Activated T-cell treated with anti-CD3 and anti-CD28 coated beads, Interleukin-2, amount 50 U/mL, for 24 hours (primary cell): ENCODE measurements at regions not wholly inside any gene's neighbourhood (a gene's known extent, or its start where the extent isn't known, plus 50 kb on each side); places are given as distances from the start of the nearest gene placed in this dataset.

Source experiments
- DNase-seq: peaks from one replicate; pipeline ENCODE4 v3.0.0-alpha.2; 2020
- H3K27ac Mint-ChIP-seq: 2 replicates; pipeline ENCODE4 v1.8.0; 2020; ENCODE audit warnings: mild to moderate bottlenecking, mixed read lengths
- H3K27me3 Mint-ChIP-seq: 2 replicates; pipeline ENCODE4 v1.8.0; 2020; ENCODE audit warnings: mixed read lengths
- H3K36me3 Mint-ChIP-seq: 2 replicates; pipeline ENCODE4 v1.8.0; 2020; ENCODE audit warnings: low read depth, mixed read lengths
- H3K4me1 Mint-ChIP-seq: 2 replicates; pipeline ENCODE4 v1.8.0; 2020; ENCODE audit warnings: low read depth, mixed read lengths
- H3K4me3 Mint-ChIP-seq: 2 replicates; pipeline ENCODE4 v1.8.0; 2020; ENCODE audit warnings: mild to moderate bottlenecking, moderate library complexity, mixed read lengths
- H3K9me3 Mint-ChIP-seq: 2 replicates; pipeline ENCODE4 v1.8.0; 2020; ENCODE audit warnings: mixed read lengths

DNA sequence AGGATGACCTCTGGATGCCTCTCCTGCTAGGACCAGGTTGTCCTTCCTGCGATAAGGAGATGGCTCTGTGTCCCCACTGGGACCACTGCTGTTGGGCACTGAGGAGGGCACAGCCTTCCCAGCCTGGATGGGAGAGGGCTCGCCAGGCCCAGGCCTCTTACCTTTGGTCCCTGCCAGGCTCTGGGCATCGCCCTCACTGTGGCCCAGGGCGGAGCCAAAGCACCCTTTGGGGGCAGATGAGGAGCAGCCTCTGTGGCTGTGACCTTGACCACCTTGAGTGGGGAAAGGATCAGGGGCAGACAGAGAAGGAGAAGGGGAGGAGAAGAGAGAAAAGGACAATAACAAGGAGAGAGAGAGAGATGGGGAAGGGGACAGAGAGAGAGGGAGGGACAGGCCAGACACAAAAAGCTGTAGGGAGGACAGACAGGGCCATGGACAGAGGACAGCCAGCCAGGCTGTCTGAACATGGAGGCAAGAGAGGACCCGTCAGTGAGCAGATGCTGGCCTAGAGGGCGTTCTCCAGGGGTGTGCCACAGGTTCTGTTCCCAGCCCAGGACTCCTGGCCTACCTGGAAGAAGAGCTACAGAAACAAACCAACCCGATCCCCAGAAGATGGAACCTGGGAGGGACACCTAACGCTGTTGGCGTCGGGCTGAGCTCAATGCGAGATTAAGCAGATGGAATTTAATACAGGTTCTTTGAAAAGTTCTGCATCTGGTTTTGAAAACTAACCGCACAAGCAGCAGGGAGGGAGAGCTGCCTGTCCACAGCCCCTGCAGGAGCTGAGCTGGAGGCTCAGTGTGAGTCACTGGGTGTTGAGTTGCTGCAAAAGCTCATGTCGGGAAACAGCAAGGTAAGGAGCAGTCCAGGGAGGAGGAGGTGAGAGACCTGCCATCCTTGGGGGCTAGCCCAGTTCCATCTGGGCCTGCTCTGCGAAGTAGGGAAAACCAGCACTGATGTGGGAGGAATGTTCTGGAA is 262.1 kb downstream of the PTPRU start:
- Mint-ChIP-seq H3K9me3 (peaks cover 2% of the 10 kb centered on the region), H3K27ac (no peak overlapping the region), H3K36me3 (no peaks in the 10 kb centered on the region), H3K4me3 (no peak overlapping the region), H3K4me1 (no peaks in the 10 kb centered on the region), H3K27me3 (peaks cover 28% of the 10 kb centered on the region)
- DNase-seq = no peak

DNA sequence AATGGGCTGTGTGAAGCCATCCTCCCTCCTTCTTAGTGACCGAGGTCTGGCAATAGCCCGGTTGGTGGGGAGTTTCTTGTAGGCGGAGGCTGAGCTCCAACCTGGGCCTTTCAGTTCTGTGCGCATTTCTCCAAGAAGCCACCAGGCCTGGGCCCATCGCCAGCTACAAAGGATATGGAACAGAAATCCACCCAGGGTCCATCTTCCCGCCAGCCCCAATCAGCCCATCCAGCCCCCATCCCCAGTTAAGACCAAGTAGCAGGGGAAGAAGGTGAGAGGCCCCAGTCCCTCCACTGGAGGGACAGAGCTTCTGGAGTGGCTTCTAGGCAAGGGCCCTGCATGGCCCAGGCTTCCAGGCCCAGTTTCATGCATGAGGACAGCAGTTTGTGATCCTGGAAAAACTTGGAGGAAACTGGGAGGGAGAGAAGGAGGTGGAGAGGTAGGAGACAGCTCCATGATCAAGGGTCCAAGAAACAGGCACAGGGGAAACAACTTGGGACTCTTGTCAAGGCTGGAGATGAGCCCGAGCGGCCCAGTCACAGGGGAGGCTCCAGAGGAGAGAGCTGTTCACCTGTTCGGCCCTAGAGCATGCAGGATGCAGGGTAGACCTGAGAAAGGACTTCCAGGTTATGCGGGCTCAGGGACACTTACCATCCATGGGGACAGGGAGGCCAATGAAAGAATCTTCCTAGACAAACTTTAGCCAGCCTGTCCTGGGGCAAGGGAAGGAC is 261.2 kb downstream of the PTPRU start:
- H3K36me3 Mint-ChIP-seq = no peaks in the 10 kb centered on the region
- H3K9me3 Mint-ChIP-seq = peaks cover 2% of the 10 kb centered on the region
- no peaks in the 10 kb centered on the region for H3K4me1 Mint-ChIP-seq
- DNase-seq = no peak
- H3K4me3 Mint-ChIP-seq = no peak overlapping the region
- peaks cover 27% of the 10 kb centered on the region for H3K27me3 Mint-ChIP-seq
- H3K27ac Mint-ChIP-seq = no peak overlapping the region

- peaks cover 27% of the 10 kb centered on the region for H3K27me3 Mint-ChIP-seq
- no peak overlapping the region for H3K27ac Mint-ChIP-seq
- no peak overlapping the region for H3K4me3 Mint-ChIP-seq
- H3K36me3 Mint-ChIP-seq = no peaks in the 10 kb centered on the region
- DNase-seq = no peak
- H3K9me3 Mint-ChIP-seq = peaks cover 2% of the 10 kb centered on the region
- H3K4me1 Mint-ChIP-seq = no peaks in the 10 kb centered on the region
These were observed 260.4 kb downstream of the PTPRU start for GRCh38 chr1:29496701-29497100.

GRCh38 chr1:29490204-29490934 is 254.0 kb downstream of the PTPRU start:
- H3K9me3 Mint-ChIP-seq = peaks cover 2% of the 10 kb centered on the region
- DNase-seq = no peak
- peaks cover 15% of the 10 kb centered on the region for H3K27me3 Mint-ChIP-seq
- no peaks in the 10 kb centered on the region for H3K4me1 Mint-ChIP-seq
- no peak overlapping the region for H3K27ac Mint-ChIP-seq
- no peak overlapping the region for H3K4me3 Mint-ChIP-seq
- no peaks in the 10 kb centered on the region for H3K36me3 Mint-ChIP-seq

DNA sequence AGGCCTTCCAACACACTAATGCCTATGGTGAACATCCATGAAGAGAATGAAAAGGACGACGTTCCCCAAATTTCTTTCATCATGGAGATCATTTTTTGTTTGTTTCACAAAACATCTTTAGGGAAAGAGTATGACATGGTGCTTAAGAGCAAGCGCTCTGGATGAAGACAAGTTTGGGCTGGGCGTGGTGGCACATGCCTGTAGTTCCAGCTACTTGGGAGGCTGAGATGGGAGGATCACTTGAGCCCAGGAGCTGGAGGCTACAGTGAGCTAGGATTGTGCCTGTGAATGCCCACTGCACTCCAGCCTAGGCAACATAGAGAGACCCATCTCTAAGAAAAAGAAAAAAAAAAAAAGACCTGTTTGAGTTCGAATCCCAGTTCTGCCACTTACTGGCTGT is 253.1 kb downstream of the PTPRU start:
- H3K4me1 Mint-ChIP-seq = no peaks in the 10 kb centered on the region
- no peak overlapping the region for H3K27ac Mint-ChIP-seq
- no peak for DNase-seq
- H3K4me3 Mint-ChIP-seq = no peak overlapping the region
- H3K27me3 Mint-ChIP-seq = peaks cover 15% of the 10 kb centered on the region
- H3K9me3 Mint-ChIP-seq = no peaks in the 10 kb centered on the region
- H3K36me3 Mint-ChIP-seq = no peaks in the 10 kb centered on the region

DNA sequence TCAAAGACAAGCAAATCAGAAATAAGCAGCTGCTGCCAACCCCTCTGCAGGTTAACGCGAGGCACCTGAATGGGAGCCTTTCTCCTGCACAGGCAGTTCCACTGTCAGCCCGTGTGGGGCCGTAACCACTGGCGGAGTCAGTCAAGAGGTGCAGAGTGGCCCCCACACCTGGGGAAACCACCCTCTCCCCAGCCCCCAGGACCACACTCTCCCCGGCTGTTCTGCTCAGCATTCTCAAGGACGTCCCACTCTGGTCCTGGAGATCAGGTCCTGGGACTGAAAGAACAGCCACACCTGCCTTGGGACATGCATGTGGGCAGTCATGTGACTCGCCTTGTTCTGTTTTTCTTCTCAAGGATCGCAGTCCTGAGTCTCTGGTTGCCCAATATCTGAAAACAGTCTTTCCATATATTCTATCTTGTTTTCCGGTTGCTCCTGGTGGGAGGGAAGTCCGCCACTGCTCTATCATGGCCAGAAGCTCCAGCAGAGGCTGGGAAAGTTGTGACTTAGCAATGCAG is 252.5 kb downstream of the PTPRU start:
- no peak overlapping the region for H3K4me3 Mint-ChIP-seq
- DNase-seq = no peak
- H3K36me3 Mint-ChIP-seq = no peaks in the 10 kb centered on the region
- no peaks in the 10 kb centered on the region for H3K4me1 Mint-ChIP-seq
- no peak overlapping the region for H3K27ac Mint-ChIP-seq
- H3K27me3 Mint-ChIP-seq = peaks cover 15% of the 10 kb centered on the region
- H3K9me3 Mint-ChIP-seq = no peaks in the 10 kb centered on the region

- Mint-ChIP-seq H3K9me3 (no peaks in the 10 kb centered on the region), H3K4me3 (no peak overlapping the region), H3K4me1 (no peaks in the 10 kb centered on the region), H3K36me3 (no peaks in the 10 kb centered on the region), H3K27me3 (peaks cover 15% of the 10 kb centered on the region), H3K27ac (no peak overlapping the region)
- DNase-seq = no peak
These were observed 251.9 kb downstream of the PTPRU start for GRCh38 chr1:29488086-29488793.

- no peak overlapping the region for H3K4me3 Mint-ChIP-seq
- H3K9me3 Mint-ChIP-seq = no peaks in the 10 kb centered on the region
- H3K27me3 Mint-ChIP-seq = peaks cover 15% of the 10 kb centered on the region
- H3K27ac Mint-ChIP-seq = no peak overlapping the region
- H3K36me3 Mint-ChIP-seq = no peaks in the 10 kb centered on the region
- DNase-seq = no peak
- H3K4me1 Mint-ChIP-seq = no peaks in the 10 kb centered on the region
These were observed 251.0 kb downstream of the PTPRU start for GRCh38 chr1:29487291-29487690.

DNA sequence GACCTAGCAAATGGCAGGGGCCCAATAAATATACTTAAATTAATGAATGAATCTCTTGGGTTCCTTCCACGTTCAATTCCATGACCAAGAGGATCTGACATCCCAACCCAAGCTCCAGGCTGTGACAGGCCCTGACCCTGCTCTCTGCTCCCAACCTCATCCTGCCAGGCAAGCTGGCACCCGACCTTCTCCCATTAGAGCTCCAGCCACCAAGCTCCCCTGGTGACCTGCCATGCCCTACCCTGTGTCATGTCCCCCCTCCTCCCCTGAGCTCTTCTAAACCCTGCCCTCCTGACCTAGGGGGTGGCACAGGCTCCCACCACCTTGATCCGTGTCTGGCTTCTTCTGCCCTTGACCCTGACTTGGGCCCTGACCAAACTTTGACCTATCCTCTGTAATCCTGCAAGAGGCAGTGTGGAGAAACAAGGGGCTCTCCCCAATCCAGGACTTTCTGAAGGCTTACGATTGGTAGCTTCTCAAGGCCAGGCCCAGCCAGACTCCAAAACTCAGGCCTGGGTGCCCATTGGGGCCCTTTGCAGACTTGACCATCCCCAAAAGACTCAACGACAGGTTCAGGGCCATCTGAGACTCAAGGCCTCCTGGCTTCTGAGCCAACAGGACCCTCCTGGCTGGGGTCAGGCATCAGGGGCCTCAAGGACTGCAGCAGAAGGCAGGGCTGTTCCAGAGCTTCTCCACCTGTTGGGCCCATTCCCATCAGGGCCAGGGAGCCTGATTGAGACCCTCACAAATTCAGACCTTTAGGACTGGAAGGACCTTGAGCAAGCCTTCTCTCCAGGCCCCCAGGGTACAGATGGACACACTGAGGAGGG is 249.0 kb downstream of the PTPRU start:
- Mint-ChIP-seq H3K27ac (no peak overlapping the region), H3K4me3 (no peak overlapping the region), H3K4me1 (no peaks in the 10 kb centered on the region), H3K27me3 (peaks cover 13% of the 10 kb centered on the region), H3K36me3 (no peaks in the 10 kb centered on the region), H3K9me3 (no peaks in the 10 kb centered on the region)
- DNase-seq = no peak

DNA sequence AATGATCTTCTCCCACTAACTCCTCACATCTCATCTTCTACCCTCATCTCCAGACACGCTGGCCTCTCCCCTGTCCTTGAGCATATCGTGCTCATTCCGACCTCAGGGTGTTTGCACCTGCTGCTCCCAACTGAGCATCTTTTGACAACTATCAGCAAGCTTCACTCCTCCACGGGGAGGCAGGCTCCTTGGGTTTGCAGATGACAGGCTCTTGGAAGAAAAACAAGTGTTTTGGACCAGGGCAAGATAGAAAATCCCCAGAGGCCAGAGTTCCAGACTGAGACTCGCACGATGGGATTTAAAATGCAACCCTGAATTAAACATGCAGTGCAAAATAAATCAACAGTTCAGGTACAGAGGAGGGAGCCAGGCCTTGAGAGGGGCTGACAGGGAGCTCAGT is 246.7 kb downstream of the PTPRU start:
- H3K36me3 Mint-ChIP-seq = no peaks in the 10 kb centered on the region
- H3K27me3 Mint-ChIP-seq = peaks cover 23% of the 10 kb centered on the region
- no peak for DNase-seq

DNA sequence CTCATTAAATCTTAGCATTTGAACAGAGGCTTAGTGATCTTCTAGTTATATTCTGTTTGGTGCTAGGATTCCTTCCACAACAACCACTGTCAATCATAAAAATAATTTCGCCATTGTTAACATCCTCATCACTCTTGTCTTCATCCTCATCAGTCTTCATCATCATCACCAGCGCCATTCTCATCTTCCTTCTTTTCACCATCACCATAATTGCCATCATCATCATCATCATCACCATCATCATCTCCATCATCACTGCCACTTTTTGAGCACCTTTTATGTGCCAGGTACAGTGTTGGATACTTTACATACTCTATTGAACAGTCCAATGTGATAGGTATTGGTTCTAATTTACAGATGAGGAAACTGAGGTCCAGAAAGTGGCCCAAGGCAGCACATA is 245.7 kb downstream of the PTPRU start:
- DNase-seq = no peak
- H3K9me3 Mint-ChIP-seq = no peaks in the 10 kb centered on the region
- H3K27ac Mint-ChIP-seq = no peak overlapping the region
- H3K27me3 Mint-ChIP-seq = peaks cover 25% of the 10 kb centered on the region
- H3K4me3 Mint-ChIP-seq = no peak overlapping the region
- no peaks in the 10 kb centered on the region for H3K36me3 Mint-ChIP-seq
- H3K4me1 Mint-ChIP-seq = no peaks in the 10 kb centered on the region

More for the DNA sequence above, 246.7 kb downstream of the PTPRU start:
- Mint-ChIP-seq H3K9me3 (no peaks in the 10 kb centered on the region), H3K4me1 (no peaks in the 10 kb centered on the region), H3K27ac (no peak overlapping the region), H3K4me3 (no peak overlapping the region)

GRCh38 chr1:29481031-29481430 is 244.7 kb downstream of the PTPRU start:
- H3K9me3 Mint-ChIP-seq = no peaks in the 10 kb centered on the region
- no peaks in the 10 kb centered on the region for H3K4me1 Mint-ChIP-seq
- H3K27ac Mint-ChIP-seq = no peak overlapping the region
- H3K4me3 Mint-ChIP-seq = no peak overlapping the region
- peaks cover 34% of the 10 kb centered on the region for H3K27me3 Mint-ChIP-seq
- DNase-seq = no peak
- H3K36me3 Mint-ChIP-seq = no peaks in the 10 kb centered on the region

DNA sequence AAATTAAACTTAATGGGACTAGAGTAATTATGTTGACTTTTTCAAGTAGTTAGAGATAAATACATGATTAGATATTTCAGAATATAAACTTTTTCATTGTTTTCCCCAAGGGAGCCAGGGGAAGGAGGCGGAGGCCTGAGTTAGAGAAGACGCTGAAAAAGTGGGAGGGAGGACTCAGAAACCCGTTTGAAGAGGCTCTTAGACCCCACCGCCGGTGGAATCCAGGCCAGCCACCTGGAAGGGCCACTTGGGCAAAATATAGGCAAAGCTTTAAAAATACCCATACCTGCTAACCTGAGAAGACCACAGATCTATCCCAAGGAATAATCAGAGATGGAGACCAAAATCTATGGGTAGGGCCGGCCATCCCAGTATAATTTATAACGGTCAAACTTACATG is 242.6 kb downstream of the PTPRU start:
- Mint-ChIP-seq H3K9me3 (no peaks in the 10 kb centered on the region), H3K36me3 (no peaks in the 10 kb centered on the region), H3K4me1 (no peaks in the 10 kb centered on the region), H3K4me3 (no peak overlapping the region), H3K27ac (no peak overlapping the region), H3K27me3 (peaks cover 54% of the 10 kb centered on the region)
- DNase-seq = no peak
